Neutrophil (primary cell): ENCODE measurements at regions not wholly inside any gene's neighbourhood (a gene's known extent, or its start where the extent isn't known, plus 50 kb on each side); places are given as distances from the start of the nearest gene placed in this dataset.

Experiments
- H3K27ac ChIP-seq: fragments of 200-600 bp; sonication (generic); 2 replicates; pipeline ENCODE4 v1.5.1; 2016; ENCODE audit warnings: mild to moderate bottlenecking, moderate library complexity
- H3K27me3 ChIP-seq: fragments of 200-600 bp; sonication (generic); 2 replicates; pipeline ENCODE4 v1.6.0; 2016; ENCODE audit warnings: mild to moderate bottlenecking
- H3K36me3 ChIP-seq: fragments of 200-600 bp; sonication (generic); 2 replicates; pipeline ENCODE4 v1.5.1; 2017
- H3K4me1 ChIP-seq, 2 experiments: fragments of 200-600 bp in 1 of 2; sonication (generic) in 1 of 2; 1 replicate in 1 of 2; 2 replicates in 1 of 2; pipeline versions ENCODE4 v1.5.1 to v1.6.1; 2013 to 2016; ENCODE audit warnings: low read depth in 1 of 2, low read length in 1 of 2, mild to moderate bottlenecking in 1 of 2, moderate library complexity in 1 of 2; ENCODE audit not compliant: control insufficient read depth in 1 of 2, insufficient read depth in 1 of 2
- H3K4me3 ChIP-seq, 2 experiments: fragments of 200-600 bp in 1 of 2; sonication (generic) in 1 of 2; 1 replicate in 1 of 2; 2 replicates in 1 of 2; pipeline ENCODE4 v1.5.1; 2013 to 2016; ENCODE audit warnings: low read depth in 1 of 2, low read length in 1 of 2, mild to moderate bottlenecking in 1 of 2, moderate library complexity in 1 of 2
- H3K9me3 ChIP-seq: fragments of 200-600 bp; sonication (generic); 2 replicates; pipeline ENCODE4 v1.5.1; 2016
- CTCF ChIP-seq: fragments of 200-600 bp; sonication (generic); IDR thresholded peaks from 2 replicates; pipeline ENCODE4 v1.5.1; 2016; ENCODE audit warnings: antibody characterized with exemption

DNA sequence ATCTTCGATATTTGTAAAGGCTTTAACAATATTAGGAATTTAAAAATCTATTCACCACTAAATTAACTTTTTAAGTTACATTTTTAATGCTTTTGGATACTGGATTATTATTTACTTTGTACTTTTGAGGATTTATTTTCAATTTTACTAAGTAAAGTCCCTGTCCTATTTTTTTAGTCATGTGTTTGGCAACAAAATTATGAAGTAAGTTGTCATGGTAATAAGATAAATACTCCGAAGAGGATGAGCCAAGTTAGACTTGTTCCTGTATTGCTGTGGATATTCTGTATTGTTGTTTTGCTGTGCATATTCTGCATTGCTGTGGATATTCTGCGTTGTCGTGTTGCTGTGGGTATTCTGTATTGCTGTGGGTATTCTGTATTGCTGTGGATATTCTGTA, 210.1 kb downstream of the MTRR start:
- H3K4me1 ChIP-seq: no peaks in the 10 kb centered on the region
- no peaks in the 10 kb centered on the region for H3K27me3 ChIP-seq
- H3K36me3 ChIP-seq: no peaks in the 10 kb centered on the region
- TF ChIP-seq CTCF: no peak
- no peaks in the 10 kb centered on the region for H3K9me3 ChIP-seq
- H3K4me3 ChIP-seq: no peak overlapping the region
- H3K27ac ChIP-seq: no peak overlapping the region

- Histone ChIP-seq H3K9me3 (no peaks in the 10 kb centered on the region), H3K27me3 (no peaks in the 10 kb centered on the region), H3K27ac (no peak overlapping the region), H3K4me1 (no peaks in the 10 kb centered on the region), H3K36me3 (no peaks in the 10 kb centered on the region), H3K4me3 (no peak overlapping the region)
- TF ChIP-seq CTCF: no peak
Observed at GRCh38 chr5:8081179-8081578, 212.2 kb downstream of the MTRR start.

DNA sequence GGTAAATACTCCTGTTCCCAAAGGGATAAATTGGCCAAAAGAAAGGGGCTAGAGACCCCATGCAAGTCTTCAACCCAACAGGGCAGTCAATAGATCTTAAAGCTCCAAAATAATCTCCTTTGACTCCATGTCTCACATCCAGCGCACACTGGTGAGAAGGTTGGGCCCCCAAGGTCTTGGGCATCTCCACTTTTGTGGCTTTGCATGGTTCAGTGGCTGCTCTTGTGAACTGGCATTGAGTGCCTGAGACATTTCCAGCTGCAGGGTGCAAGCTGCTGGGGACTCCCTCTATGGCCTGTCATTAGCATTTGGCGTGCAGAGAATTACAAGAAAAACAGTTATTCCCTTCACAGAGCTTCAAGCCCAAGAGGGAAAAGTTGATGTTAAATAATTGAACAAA, 224.7 kb downstream of the MTRR start:
- no peak for TF ChIP-seq CTCF
- Histone ChIP-seq H3K27me3 (no peaks in the 10 kb centered on the region), H3K4me1 (no peaks in the 10 kb centered on the region), H3K9me3 (no peaks in the 10 kb centered on the region), H3K36me3 (no peaks in the 10 kb centered on the region), H3K4me3 (no peak overlapping the region), H3K27ac (no peak overlapping the region)

- no peaks in the 10 kb centered on the region for H3K4me1 ChIP-seq
- TF ChIP-seq CTCF: no peak
Observed at GRCh38 chr5:8094304-8094703, 225.4 kb downstream of the MTRR start.

DNA sequence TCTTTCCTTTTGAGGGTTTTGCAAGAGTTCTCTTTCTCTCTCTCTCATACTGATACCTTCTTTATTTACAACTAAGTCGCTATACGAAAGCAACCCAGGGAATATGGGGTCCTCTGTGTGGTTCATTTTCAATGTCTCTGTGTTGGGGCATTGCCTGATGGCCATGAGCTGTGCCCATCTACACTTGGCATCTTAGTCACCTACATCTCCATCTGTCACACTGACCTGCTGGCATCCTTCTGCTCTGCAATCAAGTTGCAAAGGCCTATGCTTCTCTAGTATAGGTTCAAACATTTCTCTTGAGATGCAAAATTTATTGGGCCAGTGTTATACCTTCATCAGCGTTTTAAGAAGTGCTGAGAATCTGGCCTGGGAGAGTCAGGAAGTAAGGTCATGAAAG, 228.2 kb downstream of the MTRR start:
- Histone ChIP-seq H3K27me3 (no peaks in the 10 kb centered on the region), H3K4me1 (no peaks in the 10 kb centered on the region), H3K36me3 (no peaks in the 10 kb centered on the region), H3K4me3 (no peak overlapping the region), H3K9me3 (no peaks in the 10 kb centered on the region), H3K27ac (no peak overlapping the region)
- no peak for TF ChIP-seq CTCF

More at GRCh38 chr5:8094304-8094703, 225.4 kb downstream of the MTRR start:
- Histone ChIP-seq H3K36me3 (no peaks in the 10 kb centered on the region), H3K27me3 (no peaks in the 10 kb centered on the region), H3K9me3 (no peaks in the 10 kb centered on the region), H3K4me3 (no peak overlapping the region), H3K27ac (no peak overlapping the region)

DNA sequence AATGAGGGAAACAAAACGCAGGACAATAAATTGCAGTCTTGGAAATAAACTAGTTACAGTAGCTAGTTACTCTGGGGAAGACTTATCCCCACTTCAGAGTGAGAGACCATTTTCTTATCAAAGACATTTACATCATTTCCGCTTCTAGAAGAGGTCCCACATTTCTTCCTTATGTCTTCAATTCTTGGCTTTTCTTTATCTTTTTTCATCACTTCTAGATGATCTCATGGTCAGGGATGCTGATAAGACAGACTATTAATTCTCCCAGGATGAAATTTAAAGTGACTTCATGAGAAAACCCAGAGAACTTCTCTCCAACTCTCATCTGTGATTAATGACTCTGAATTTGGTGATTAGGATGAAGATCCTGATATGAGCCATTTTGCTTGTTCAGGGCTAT, 229.1 kb downstream of the MTRR start:
- H3K4me1 ChIP-seq: no peaks in the 10 kb centered on the region
- no peaks in the 10 kb centered on the region for H3K27me3 ChIP-seq
- no peaks in the 10 kb centered on the region for H3K9me3 ChIP-seq
- H3K4me3 ChIP-seq: no peak overlapping the region
- H3K36me3 ChIP-seq: no peaks in the 10 kb centered on the region
- TF ChIP-seq CTCF: no peak
- no peak overlapping the region for H3K27ac ChIP-seq
